ENCODE measurements at regions not wholly inside any gene's neighbourhood (a gene's known extent, or its start where the extent isn't known, plus 50 kb on each side); places are given as distances from the start of the nearest gene placed in this dataset.

DNA sequence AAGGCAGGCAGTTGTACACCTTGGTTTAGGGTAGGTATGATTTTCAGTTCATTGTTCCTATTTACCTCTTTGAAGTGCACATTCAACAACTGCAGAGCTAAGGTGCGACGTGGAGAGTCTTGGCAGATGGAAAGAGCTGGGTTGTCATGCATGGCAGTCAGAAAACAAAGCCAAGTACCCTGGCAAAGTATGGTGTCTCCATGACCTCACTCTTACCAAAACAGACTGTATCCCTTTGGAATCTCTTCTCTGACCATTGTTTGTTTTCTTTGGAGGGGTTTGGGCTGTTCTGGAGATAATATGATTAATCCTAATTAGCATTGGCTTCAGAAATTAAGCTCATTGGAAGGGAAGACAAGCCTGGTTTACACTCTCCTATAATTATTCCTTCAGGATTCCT, 665.7 kb downstream of the DNAH5 start:
- H3K9me3 ChIP-seq, result no peaks in the 10 kb centered on the region
- H3K4me1 ChIP-seq, result no peaks in the 10 kb centered on the region
- TF ChIP-seq POLR2AphosphoS5 (IDR thresholded peaks at IDR 0.05) (no peak), EP300 (IDR thresholded peaks at IDR 0.05) (no peak), POLR2A (IDR thresholded peaks at IDR 0.05; ENCODE audit: low read depth) (no peak)
- TF ChIP-seq, protein P1, sequence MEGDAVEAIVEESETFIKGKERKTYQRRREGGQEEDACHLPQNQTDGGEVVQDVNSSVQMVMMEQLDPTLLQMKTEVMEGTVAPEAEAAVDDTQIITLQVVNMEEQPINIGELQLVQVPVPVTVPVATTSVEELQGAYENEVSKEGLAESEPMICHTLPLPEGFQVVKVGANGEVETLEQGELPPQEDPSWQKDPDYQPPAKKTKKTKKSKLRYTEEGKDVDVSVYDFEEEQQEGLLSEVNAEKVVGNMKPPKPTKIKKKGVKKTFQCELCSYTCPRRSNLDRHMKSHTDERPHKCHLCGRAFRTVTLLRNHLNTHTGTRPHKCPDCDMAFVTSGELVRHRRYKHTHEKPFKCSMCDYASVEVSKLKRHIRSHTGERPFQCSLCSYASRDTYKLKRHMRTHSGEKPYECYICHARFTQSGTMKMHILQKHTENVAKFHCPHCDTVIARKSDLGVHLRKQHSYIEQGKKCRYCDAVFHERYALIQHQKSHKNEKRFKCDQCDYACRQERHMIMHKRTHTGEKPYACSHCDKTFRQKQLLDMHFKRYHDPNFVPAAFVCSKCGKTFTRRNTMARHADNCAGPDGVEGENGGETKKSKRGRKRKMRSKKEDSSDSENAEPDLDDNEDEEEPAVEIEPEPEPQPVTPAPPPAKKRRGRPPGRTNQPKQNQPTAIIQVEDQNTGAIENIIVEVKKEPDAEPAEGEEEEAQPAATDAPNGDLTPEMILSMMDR (IDR thresholded peaks at IDR 0.05), result no peak
- H3K36me3 ChIP-seq, result no peaks in the 10 kb centered on the region
- intact Hi-C loops (cut with DNase I), result no loop called here
- DNase-seq (ENCODE audit: extremely low spot score), result no peak
- WGBS, result 59% methylated on average over 2 of the region's 2 CpGs
- H3K27ac ChIP-seq (replicated peaks in 1 of 4), result no peak overlapping the region
- no peaks in the 10 kb centered on the region for H3K27me3 ChIP-seq
- H3K4me3 ChIP-seq, result no peak overlapping the region

DNA sequence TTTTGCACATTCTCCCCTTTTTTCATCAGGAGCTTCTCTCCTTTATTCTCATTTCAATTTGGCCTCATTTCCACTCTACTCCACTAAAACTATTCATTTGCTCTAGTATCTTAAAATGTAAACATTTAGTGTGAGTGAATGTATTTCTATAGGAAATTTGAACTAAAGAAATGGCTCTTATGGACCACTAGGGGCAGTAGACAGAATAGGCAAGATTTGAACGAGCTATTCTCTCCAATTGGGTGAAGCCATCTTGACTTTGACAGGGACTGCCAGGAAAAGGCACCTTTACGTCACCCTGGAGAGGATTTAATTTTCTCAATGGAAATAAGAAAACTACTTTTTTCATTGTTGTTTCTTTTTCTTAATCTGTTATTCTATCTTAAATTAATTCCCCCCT, 666.3 kb downstream of the DNAH5 start:
- H3K4me3 ChIP-seq, result no peak overlapping the region
- no peaks in the 10 kb centered on the region for H3K4me1 ChIP-seq
- H3K27ac ChIP-seq (replicated peaks in 1 of 4), result no peak overlapping the region
- H3K27me3 ChIP-seq, result no peaks in the 10 kb centered on the region
- DNase-seq (ENCODE audit: extremely low spot score), result no peak
- H3K9me3 ChIP-seq, result no peaks in the 10 kb centered on the region
- WGBS, result 79% methylated on average over 2 of the region's 2 CpGs
- TF ChIP-seq POLR2A (IDR thresholded peaks at IDR 0.05; ENCODE audit: low read depth) (no peak), POLR2AphosphoS5 (IDR thresholded peaks at IDR 0.05) (no peak), EP300 (IDR thresholded peaks at IDR 0.05) (no peak)
- TF ChIP-seq, protein P1 (IDR thresholded peaks at IDR 0.05), result no peak
- no peaks in the 10 kb centered on the region for H3K36me3 ChIP-seq
- intact Hi-C loops (cut with DNase I), result no loop called here

- Histone ChIP-seq H3K27me3 (no peaks in the 10 kb centered on the region), H3K4me1 (no peaks in the 10 kb centered on the region), H3K27ac (replicated peaks in 1 of 4) (no peak overlapping the region), H3K9me3 (no peaks in the 10 kb centered on the region), H3K4me3 (no peak overlapping the region), H3K36me3 (no peaks in the 10 kb centered on the region)
- no peak for TF ChIP-seq POLR2AphosphoS5 (IDR thresholded peaks at IDR 0.05)
- TF ChIP-seq, protein P1 (IDR thresholded peaks at IDR 0.05), result no peak
- TF ChIP-seq POLR2A (IDR thresholded peaks at IDR 0.05; ENCODE audit: low read depth), result no peak
- TF ChIP-seq EP300 (IDR thresholded peaks at IDR 0.05), result no peak
- 41% methylated on average over 1 of the region's 1 CpG for WGBS
- DNase-seq (ENCODE audit: extremely low spot score), result no peak
- intact Hi-C loops (cut with DNase I), result no loop called here
These were observed 668.3 kb downstream of the DNAH5 start for GRCh38 chr5:13276156-13276555.

GRCh38 chr5:13263701-13264100, 680.8 kb downstream of the DNAH5 start:
- WGBS, result 95% methylated on average over 1 of the region's 1 CpG
- Histone ChIP-seq H3K27ac (replicated peaks in 1 of 4) (no peak overlapping the region), H3K4me3 (no peak overlapping the region), H3K4me1 (no peaks in the 10 kb centered on the region), H3K27me3 (no peaks in the 10 kb centered on the region), H3K36me3 (no peaks in the 10 kb centered on the region), H3K9me3 (no peaks in the 10 kb centered on the region)
- TF ChIP-seq POLR2A (IDR thresholded peaks at IDR 0.05; ENCODE audit: low read depth) (no peak), EP300 (IDR thresholded peaks at IDR 0.05) (no peak), POLR2AphosphoS5 (IDR thresholded peaks at IDR 0.05) (no peak)
- TF ChIP-seq, protein P1 (IDR thresholded peaks at IDR 0.05), result no peak
- DNase-seq (ENCODE audit: extremely low spot score), result no peak
- intact Hi-C loops (cut with DNase I), result no loop called here

- Histone ChIP-seq H3K27ac (replicated peaks in 1 of 4) (no peak overlapping the region), H3K9me3 (no peaks in the 10 kb centered on the region), H3K27me3 (no peaks in the 10 kb centered on the region), H3K36me3 (no peaks in the 10 kb centered on the region), H3K4me3 (no peak overlapping the region), H3K4me1 (peaks cover 0 to 4% (median 2%) of the 10 kb centered on the region in 4 donors)
- intact Hi-C loops (cut with DNase I), result no loop called here
- TF ChIP-seq POLR2AphosphoS5 (IDR thresholded peaks at IDR 0.05) (no peak), EP300 (IDR thresholded peaks at IDR 0.05) (no peak), POLR2A (IDR thresholded peaks at IDR 0.05; ENCODE audit: low read depth) (no peak)
- TF ChIP-seq, protein P1 (IDR thresholded peaks at IDR 0.05), result no peak
- DNase-seq (ENCODE audit: extremely low spot score), result no peak
These were observed 691.4 kb downstream of the DNAH5 start for GRCh38 chr5:13253111-13253510.

Data from esophagus muscularis mucosa (tissue), 4 donors.